ENCODE measurements at regions not wholly inside any gene's neighbourhood (a gene's known extent, or its start where the extent isn't known, plus 50 kb on each side); places are given as distances from the start of the nearest gene placed in this dataset.

DNA sequence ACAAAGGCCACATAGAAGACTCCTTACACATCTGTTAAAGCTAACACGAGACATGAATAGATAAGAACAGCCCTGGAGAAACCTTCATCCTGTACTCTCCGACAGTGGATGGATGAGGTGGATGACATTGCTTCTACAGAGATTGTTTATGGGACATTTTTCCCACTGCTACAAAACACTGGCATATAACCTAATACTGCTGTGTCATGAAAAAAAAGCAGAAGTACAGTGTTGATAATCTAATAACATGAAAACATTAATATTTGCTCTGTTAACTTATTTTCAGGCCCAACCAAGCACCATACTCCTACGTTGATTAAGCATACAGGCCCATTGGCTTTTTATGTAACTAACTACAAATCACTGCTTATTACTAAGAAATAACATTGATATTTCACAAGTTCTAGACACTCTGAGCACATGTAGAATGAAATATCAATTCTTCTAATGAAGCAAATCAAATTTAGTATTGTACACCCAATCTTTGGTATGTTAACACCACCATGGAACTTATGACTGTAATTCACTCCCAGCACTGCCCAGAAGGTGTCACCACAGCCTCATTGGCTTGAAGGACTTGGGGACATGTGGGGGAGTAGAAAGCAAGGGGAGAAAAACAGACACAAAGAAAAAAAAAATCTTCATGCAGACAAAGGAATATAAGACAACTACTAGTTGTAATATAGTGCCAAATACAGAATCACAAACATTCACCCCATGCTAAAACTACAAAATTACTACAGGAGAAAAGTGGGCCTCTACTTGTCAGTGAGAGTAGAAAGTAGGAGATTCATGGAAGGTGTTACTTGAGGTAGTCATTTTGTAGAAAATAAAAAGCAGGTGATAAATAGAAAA, 330.0 kb upstream of the PMFBP1 start:
- Histone ChIP-seq H3K4me2 (ENCODE audit: extremely low read depth, insufficient read depth, low read length) (no peak overlapping the region), H3K4me1 (ENCODE audit: control insufficient read depth, extremely low read depth, insufficient read depth, low read length) (no peaks in the 10 kb centered on the region), H3K4me3 (replicated peaks in 1 of 4; ENCODE audit: control extremely low read depth in 1 of 4, insufficient read depth in 1 of 4, low read depth in 3 of 4, low read length in 4 of 4) (no peak overlapping the region), H3K9ac (ENCODE audit: insufficient read depth, low read length) (no peak overlapping the region), H3K27me3 (ENCODE audit: control insufficient read depth, insufficient read depth, low read length) (no peaks in the 10 kb centered on the region), H3K27ac (ENCODE audit: insufficient read depth, low read length) (no peak overlapping the region), H3K36me3 (ENCODE audit: control insufficient read depth, insufficient read depth, low read length) (no peaks in the 10 kb centered on the region), H4K20me1 (ENCODE audit: control insufficient read depth, extremely low read depth, insufficient read depth, low read length) (no peaks in the 10 kb centered on the region), H3K9me3 (ENCODE audit: control insufficient read depth, insufficient read depth, low read depth, low read length) (no peaks in the 10 kb centered on the region), H3K79me2 (ENCODE audit: control insufficient read depth, insufficient read depth, low read length) (no peaks in the 10 kb centered on the region), H2AFZ (ENCODE audit: low read length) (no peak overlapping the region)
- peak; percentile 71 to 85 for DNase-seq (ENCODE audit: low read depth in 2 of 2)
- TF ChIP-seq CTCF (conservative IDR thresholded peaks at IDR 0.05 in 1 of 2, IDR thresholded peaks at IDR 0.05 in 1 of 2; ENCODE audit: low read depth in 1 of 2, low read length in 2 of 2), result peak; percentile 91 to 99
- no peak for TF ChIP-seq EZH2 (IDR thresholded peaks at IDR 0.05; ENCODE audit: low read length, missing control alignments)

GRCh38 chr16:72500545-72500944, 328.6 kb upstream of the PMFBP1 start:
- Histone ChIP-seq H3K36me3 (ENCODE audit: control insufficient read depth, insufficient read depth, low read length) (no peaks in the 10 kb centered on the region), H3K27ac (ENCODE audit: insufficient read depth, low read length) (no peak overlapping the region), H4K20me1 (ENCODE audit: control insufficient read depth, extremely low read depth, insufficient read depth, low read length) (no peaks in the 10 kb centered on the region), H3K9me3 (ENCODE audit: control insufficient read depth, insufficient read depth, low read depth, low read length) (no peaks in the 10 kb centered on the region), H3K4me3 (replicated peaks in 1 of 4; ENCODE audit: control extremely low read depth in 1 of 4, insufficient read depth in 1 of 4, low read depth in 3 of 4, low read length in 4 of 4) (no peak overlapping the region), H3K9ac (ENCODE audit: insufficient read depth, low read length) (no peak overlapping the region), H3K4me1 (ENCODE audit: control insufficient read depth, extremely low read depth, insufficient read depth, low read length) (no peaks in the 10 kb centered on the region), H3K4me2 (ENCODE audit: extremely low read depth, insufficient read depth, low read length) (no peak overlapping the region), H3K79me2 (ENCODE audit: control insufficient read depth, insufficient read depth, low read length) (no peaks in the 10 kb centered on the region), H3K27me3 (ENCODE audit: control insufficient read depth, insufficient read depth, low read length) (no peaks in the 10 kb centered on the region), H2AFZ (ENCODE audit: low read length) (no peak overlapping the region)
- DNase-seq (ENCODE audit: low read depth in 2 of 2), result no peak
- no peak for TF ChIP-seq EZH2 (IDR thresholded peaks at IDR 0.05; ENCODE audit: low read length, missing control alignments)
- TF ChIP-seq CTCF (conservative IDR thresholded peaks at IDR 0.05 in 1 of 2, IDR thresholded peaks at IDR 0.05 in 1 of 2; ENCODE audit: low read depth in 1 of 2, low read length in 2 of 2), result no peak

- TF ChIP-seq EZH2 (IDR thresholded peaks at IDR 0.05; ENCODE audit: low read length, missing control alignments) (no peak), CTCF (conservative IDR thresholded peaks at IDR 0.05 in 1 of 2, IDR thresholded peaks at IDR 0.05 in 1 of 2; ENCODE audit: low read depth in 1 of 2, low read length in 2 of 2) (no peak)
- Histone ChIP-seq H2AFZ (ENCODE audit: low read length) (no peak overlapping the region), H3K4me3 (replicated peaks in 1 of 4; ENCODE audit: control extremely low read depth in 1 of 4, insufficient read depth in 1 of 4, low read depth in 3 of 4, low read length in 4 of 4) (peak overlapping the region in 3 of 4 experiments; percentile 9 to 26 (median 23)), H3K9ac (ENCODE audit: insufficient read depth, low read length) (no peak overlapping the region), H3K9me3 (ENCODE audit: control insufficient read depth, insufficient read depth, low read depth, low read length) (no peaks in the 10 kb centered on the region), H3K27ac (ENCODE audit: insufficient read depth, low read length) (no peak overlapping the region), H3K27me3 (ENCODE audit: control insufficient read depth, insufficient read depth, low read length) (no peaks in the 10 kb centered on the region), H3K4me1 (ENCODE audit: control insufficient read depth, extremely low read depth, insufficient read depth, low read length) (peaks cover 6% of the 10 kb centered on the region), H3K4me2 (ENCODE audit: extremely low read depth, insufficient read depth, low read length) (peak overlapping the region; percentile 13), H3K79me2 (ENCODE audit: control insufficient read depth, insufficient read depth, low read length) (no peaks in the 10 kb centered on the region), H4K20me1 (ENCODE audit: control insufficient read depth, extremely low read depth, insufficient read depth, low read length) (no peaks in the 10 kb centered on the region), H3K36me3 (ENCODE audit: control insufficient read depth, insufficient read depth, low read length) (no peaks in the 10 kb centered on the region)
- peak; percentile 19 to 83 for DNase-seq (ENCODE audit: low read depth in 2 of 2)
Observed at GRCh38 chr16:72493716-72494415, 321.9 kb upstream of the PMFBP1 start.

Measured in fibroblast of lung (primary cell).